Peyer's patch (tissue), 4 donors: ENCODE measurements at regions not wholly inside any gene's neighbourhood (a gene's known extent, or its start where the extent isn't known, plus 50 kb on each side); places are given as distances from the start of the nearest gene placed in this dataset.
A peak's percentile ranks its signal among the peaks of the same experiment; 100 is the strongest.

Experiments used
- DNase-seq, 3 donors: peaks; one replicate each; pipeline ENCODE4 v3.0.0-alpha.2; 2017 to 2019
- H3K27ac ChIP-seq, 4 donors: fragments of 200-600 bp; sonication (generic); one replicate each; pipeline ENCODE4 v1.5.1; 2016 to 2019
- H3K27me3 ChIP-seq, 2 donors: fragments of 200-600 bp; sonication (generic); one replicate each; pipeline ENCODE4 v1.5.1; 2019
- H3K36me3 ChIP-seq, 3 donors: fragments of 200-600 bp; sonication (generic); one replicate each; pipeline ENCODE4 v1.5.1; 2016 to 2019
- H3K4me1 ChIP-seq, 4 donors: fragments of 200-600 bp; sonication (generic); one replicate each; pipeline ENCODE4 v1.5.1; 2016 to 2019
- H3K4me3 ChIP-seq, 4 donors: fragments of 200-600 bp; sonication (generic); 1 replicate in 3 of 4; 2 replicates in 1 of 4; pipeline ENCODE4 v1.5.1; 2016 to 2019; ENCODE audit warnings: mild to moderate bottlenecking in 1 of 4
- H3K9me3 ChIP-seq, 4 donors: fragments of 200-600 bp; sonication (generic); one replicate each; pipeline ENCODE4 v1.5.1; 2016 to 2019; ENCODE audit warnings: mild to moderate bottlenecking in 1 of 4
- POLR2A ChIP-seq, 2 donors: fragments of 450-650 bp; IDR thresholded peaks; one replicate each; pipeline ENCODE4 v1.5.1; 2017; ENCODE audit warnings: antibody characterized with exemption in 2 of 2, mild to moderate bottlenecking in 2 of 2, moderate library complexity in 2 of 2
- TF ChIP-seq, protein P1 (sequence below), 6 experiments: fragments of 450-650 bp in 4 of 6; fragments of 200-600 bp in 2 of 6; sonication (generic) in 1 of 6; IDR thresholded peaks; one replicate each; pipeline ENCODE4 v1.5.1; 2017 to 2019; ENCODE audit warnings: antibody characterized with exemption in 6 of 6, mild to moderate bottlenecking in 3 of 6, moderate library complexity in 1 of 6

- Histone ChIP-seq H3K9me3 (no peaks in the 10 kb centered on the region), H3K36me3 (no peaks in the 10 kb centered on the region), H3K4me3 (no peak overlapping the region), H3K27me3 (no peaks in the 10 kb centered on the region), H3K4me1 (peaks cover 0 to 15% (median 0%) of the 10 kb centered on the region in 4 donors), H3K27ac (peak overlapping the region in 1 of 4 donors; percentile 64)
- peak in 2 of 3 donors; percentile 71 to 84 for DNase-seq
- TF ChIP-seq POLR2A (IDR thresholded peaks at IDR 0.05) = no peak
- TF ChIP-seq, protein P1, sequence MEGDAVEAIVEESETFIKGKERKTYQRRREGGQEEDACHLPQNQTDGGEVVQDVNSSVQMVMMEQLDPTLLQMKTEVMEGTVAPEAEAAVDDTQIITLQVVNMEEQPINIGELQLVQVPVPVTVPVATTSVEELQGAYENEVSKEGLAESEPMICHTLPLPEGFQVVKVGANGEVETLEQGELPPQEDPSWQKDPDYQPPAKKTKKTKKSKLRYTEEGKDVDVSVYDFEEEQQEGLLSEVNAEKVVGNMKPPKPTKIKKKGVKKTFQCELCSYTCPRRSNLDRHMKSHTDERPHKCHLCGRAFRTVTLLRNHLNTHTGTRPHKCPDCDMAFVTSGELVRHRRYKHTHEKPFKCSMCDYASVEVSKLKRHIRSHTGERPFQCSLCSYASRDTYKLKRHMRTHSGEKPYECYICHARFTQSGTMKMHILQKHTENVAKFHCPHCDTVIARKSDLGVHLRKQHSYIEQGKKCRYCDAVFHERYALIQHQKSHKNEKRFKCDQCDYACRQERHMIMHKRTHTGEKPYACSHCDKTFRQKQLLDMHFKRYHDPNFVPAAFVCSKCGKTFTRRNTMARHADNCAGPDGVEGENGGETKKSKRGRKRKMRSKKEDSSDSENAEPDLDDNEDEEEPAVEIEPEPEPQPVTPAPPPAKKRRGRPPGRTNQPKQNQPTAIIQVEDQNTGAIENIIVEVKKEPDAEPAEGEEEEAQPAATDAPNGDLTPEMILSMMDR (IDR thresholded peaks at IDR 0.05) = no peak
Observed at GRCh38 chrX:42934020-42934726, 156.2 kb upstream of the PPP1R2C start.

DNA sequence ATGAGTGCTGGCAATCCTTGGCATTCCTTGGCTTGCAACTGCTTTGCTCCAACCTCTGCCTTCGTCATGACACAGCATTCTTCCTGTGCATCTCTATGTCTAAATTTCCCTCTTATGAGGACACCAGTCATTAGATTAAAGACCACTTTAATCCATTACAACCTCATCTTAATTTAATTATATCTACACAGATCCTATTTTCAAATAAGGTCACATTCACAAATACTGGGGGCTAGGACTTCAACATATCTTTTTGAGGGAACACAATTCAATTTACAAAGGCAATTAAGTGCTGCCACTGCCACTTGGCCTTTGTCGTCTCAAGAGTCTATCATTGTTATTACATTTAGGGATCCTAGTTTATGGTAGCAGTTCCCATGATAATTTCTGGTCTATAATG is 163.7 kb upstream of the PPP1R2C start:
- Histone ChIP-seq H3K9me3 (no peaks in the 10 kb centered on the region), H3K4me1 (no peaks in the 10 kb centered on the region), H3K36me3 (no peaks in the 10 kb centered on the region), H3K27ac (peak overlapping the region in 2 of 4 donors; percentile 1 to 78), H3K27me3 (no peaks in the 10 kb centered on the region), H3K4me3 (no peak overlapping the region)
- no peak for TF ChIP-seq POLR2A (IDR thresholded peaks at IDR 0.05)
- TF ChIP-seq, protein P1 (IDR thresholded peaks at IDR 0.05) = no peak
- no peak for DNase-seq

DNA sequence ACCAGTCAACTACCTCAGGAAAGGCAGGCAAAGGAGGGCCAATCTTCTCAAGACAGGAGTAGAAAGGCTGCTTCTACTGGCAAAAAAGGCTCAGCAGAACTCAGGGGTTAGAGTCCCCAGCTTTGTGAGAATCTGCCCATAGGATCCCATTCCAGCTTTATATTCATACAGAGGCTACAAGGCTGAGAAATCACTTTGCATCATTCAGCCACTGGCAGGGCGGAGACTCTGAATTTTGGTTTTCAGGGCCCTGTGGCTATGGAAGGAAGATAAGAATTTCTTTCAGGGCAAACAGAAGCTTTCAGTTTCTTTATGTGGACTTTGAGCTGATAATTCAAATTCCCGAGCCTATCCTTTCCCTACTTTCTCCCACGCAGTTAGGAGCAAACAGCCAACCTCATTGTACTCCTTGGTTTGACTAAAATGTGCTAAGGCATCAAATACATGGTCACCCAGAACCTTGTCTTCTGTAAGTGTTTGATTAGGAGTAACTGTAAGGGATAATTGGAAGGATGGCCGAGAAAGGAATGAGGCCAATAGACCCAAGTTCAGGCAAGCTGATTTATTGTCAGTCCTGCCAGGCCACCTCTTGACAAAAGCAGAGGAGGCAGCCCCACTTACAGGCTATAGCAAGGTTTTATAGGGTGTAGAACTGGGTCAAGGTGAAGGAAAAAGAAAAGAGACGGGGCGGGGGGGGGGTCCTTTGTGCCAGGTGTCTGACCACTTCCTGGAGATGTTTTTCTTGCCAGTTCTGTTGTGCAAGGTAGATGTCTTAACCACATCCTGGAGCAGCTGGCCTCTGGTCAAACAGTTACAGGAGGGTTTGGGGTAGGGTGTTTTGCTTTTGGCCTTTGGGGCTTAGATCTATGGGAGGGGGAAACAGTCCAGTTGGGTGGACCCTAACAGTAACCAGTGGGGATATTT is 165.3 kb upstream of the PPP1R2C start:
- peak in 2 of 3 donors; percentile 82 to 84 for DNase-seq
- Histone ChIP-seq H3K9me3 (no peaks in the 10 kb centered on the region), H3K27me3 (no peaks in the 10 kb centered on the region), H3K4me3 (no peak overlapping the region), H3K36me3 (no peaks in the 10 kb centered on the region), H3K4me1 (no peaks in the 10 kb centered on the region), H3K27ac (peak overlapping the region; percentile 42 to 78 (median 69))
- TF ChIP-seq POLR2A (IDR thresholded peaks at IDR 0.05) = no peak
- TF ChIP-seq, protein P1 (IDR thresholded peaks at IDR 0.05) = peak in 1 of 6 experiments; percentile 8

DNA sequence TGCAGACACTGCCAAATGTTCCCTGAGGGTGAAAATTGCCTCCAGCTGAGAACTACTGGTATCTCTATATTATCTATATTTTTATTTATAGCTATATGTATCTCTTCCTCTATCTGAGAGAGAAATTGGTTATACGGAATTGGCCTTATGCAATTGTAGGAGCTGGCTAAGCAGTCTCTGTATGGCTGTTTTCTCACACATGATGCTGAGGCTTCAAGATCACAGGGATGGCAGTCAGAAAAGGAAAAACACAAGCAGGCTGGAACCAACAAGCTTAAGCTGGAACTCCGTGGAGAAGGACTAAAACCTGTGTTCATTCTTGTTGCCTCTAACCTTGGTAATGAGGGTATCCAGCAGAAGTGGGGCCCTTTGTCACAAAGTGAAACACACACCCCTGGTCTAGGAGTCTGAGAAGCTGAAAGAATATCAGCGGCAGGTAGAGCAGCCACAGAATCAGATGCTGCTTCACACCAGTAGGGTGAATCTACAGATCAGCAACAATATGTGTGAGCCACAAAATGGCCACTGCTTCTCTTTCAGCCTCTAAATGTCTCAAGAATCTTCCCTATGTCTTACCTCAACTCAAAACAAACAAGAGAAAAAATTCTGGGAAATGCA is 166.5 kb upstream of the PPP1R2C start:
- peak in 1 of 3 donors; percentile 54 for DNase-seq

More for the DNA sequence above, 166.5 kb upstream of the PPP1R2C start:
- Histone ChIP-seq H3K27me3 (no peaks in the 10 kb centered on the region), H3K9me3 (no peaks in the 10 kb centered on the region), H3K4me1 (no peaks in the 10 kb centered on the region), H3K4me3 (no peak overlapping the region), H3K27ac (peak overlapping the region; percentile 8 to 78 (median 56)), H3K36me3 (no peaks in the 10 kb centered on the region)
- TF ChIP-seq, protein P1 (IDR thresholded peaks at IDR 0.05) = no peak
